Ovary (tissue), 7 donors: ENCODE measurements at regions not wholly inside any gene's neighbourhood (a gene's known extent, or its start where the extent isn't known, plus 50 kb on each side); places are given as distances from the start of the nearest gene placed in this dataset.

Experiments used
- DNase-seq, 5 donors: peaks; one replicate each; pipeline ENCODE4 v3.0.0-alpha.2; 2019 to 2020
- H3K27ac ChIP-seq, 2 donors: fragments of 200-600 bp; one replicate each; pipeline versions ENCODE4 v1.5.1 to v1.8.0; 2019 to 2022
- H3K27me3 ChIP-seq: fragments of 200-600 bp; one replicate; pipeline ENCODE4 v1.8.0; 2022
- H3K36me3 ChIP-seq: fragments of 200-600 bp; sonication (generic); one replicate; pipeline ENCODE4 v1.5.1; 2019
- H3K4me1 ChIP-seq: one replicate; pipeline ENCODE4 v1.8.1; 2013; ENCODE audit warnings: mild to moderate bottlenecking, moderate library complexity; ENCODE audit not compliant: insufficient read depth
- H3K4me3 ChIP-seq: fragments of 200-600 bp; sonication (generic); one replicate; pipeline ENCODE4 v1.5.1; 2017
- H3K9me3 ChIP-seq, 2 donors: fragments of 200-600 bp in 1 of 2; sonication (generic) in 1 of 2; one replicate each; pipeline versions ENCODE4 v1.5.1 to v1.8.1; 2013 to 2019; ENCODE audit warnings: mild to moderate bottlenecking in 1 of 2, moderate library complexity in 1 of 2
- CTCF ChIP-seq, 3 donors: fragments of 450-650 bp in 2 of 3; fragments of 200-600 bp in 1 of 3; IDR thresholded peaks; one replicate each; pipeline versions ENCODE4 v1.5.1 to v1.8.0; 2016 to 2022; ENCODE audit warnings: antibody characterized with exemption in 3 of 3, mild to moderate bottlenecking in 1 of 3
- EP300 ChIP-seq: sonication (generic); formaldehyde crosslinking; IDR thresholded peaks from one replicate; pipeline ENCODE4 v1.6.1; 2017; ENCODE audit warnings: antibody characterized with exemption
- POLR2A ChIP-seq: fragments of 450-650 bp; IDR thresholded peaks from one replicate; pipeline ENCODE4 v1.6.1; 2017; ENCODE audit warnings: antibody characterized with exemption, mild to moderate bottlenecking, moderate library complexity
- WGBS, 3 donors: extraction: QIAGEN DNeasy Blood & Tissue Kit in 1 of 3; methylation state at CpG; one replicate each; pipeline versions ENCODE4 v1.1.5 to v1.1.7; 2013 to 2017; 5-methylcytosine and 5-hydroxymethylcytosine counted together
- intact Hi-C, 4 donors: fragments of 100-400 bp; cut with DNase I; formaldehyde crosslinking; loops; one replicate each; pipeline versions ENCODE4 v1.11.0 to v1.15.1; 2022 to 2023
- donor health status: DM: no; HTN: no; CAD: no; lungs with moderate emphysema.
- donor health status: DM: no; HTN: no; CAD: no.
- donor health status: Bipolar disorder and iron deficiency.
- donor health status: DM: no; HTN: no; CAD: no.
- donor health status: DM: yes; HTN: yes; CAD: no.

DNA sequence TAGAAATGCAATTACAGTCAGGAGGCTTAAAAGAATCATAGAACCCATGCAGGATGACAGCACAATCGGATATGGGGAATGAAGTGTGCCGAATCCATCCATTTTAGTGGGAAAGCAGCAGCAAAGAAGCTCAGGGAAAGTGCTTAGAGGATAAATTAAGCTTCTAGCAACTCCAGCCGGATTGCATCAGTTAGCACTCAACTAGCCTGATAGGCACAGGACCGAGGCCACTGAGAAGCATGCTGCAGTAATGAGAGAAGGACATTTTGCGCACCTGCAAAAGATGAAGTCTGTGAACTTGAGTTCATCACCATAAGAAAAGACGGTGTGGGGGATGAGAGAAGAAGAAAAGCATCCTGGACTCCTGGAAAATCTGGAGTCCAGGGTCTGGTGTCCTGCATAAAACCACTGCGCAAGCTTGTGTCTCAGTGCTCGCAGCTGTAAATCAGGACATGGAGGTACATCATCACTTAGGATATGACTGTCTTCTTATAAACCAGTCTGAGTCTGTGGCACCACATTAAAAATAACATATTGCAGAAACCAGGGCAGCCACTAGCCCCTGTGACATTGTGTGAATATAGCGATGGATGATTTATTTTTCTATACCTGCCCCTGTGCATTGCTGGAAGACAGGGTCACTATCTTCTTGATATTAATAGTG is 665.5 kb upstream of the SOX11 start:
- Histone ChIP-seq H3K9me3 (no peaks in the 10 kb centered on the region), H3K27ac (no peak overlapping the region), H3K27me3 (no peaks in the 10 kb centered on the region), H3K36me3 (no peaks in the 10 kb centered on the region), H3K4me1 (no peaks in the 10 kb centered on the region), H3K4me3 (no peak overlapping the region)
- intact Hi-C loops, result no loop called here
- no peak for DNase-seq
- WGBS, 3 donors, result 56 to 63% (median 62%) methylated on average over 9 of the region's 9 CpGs
- no peak for TF ChIP-seq CTCF (IDR thresholded peaks at IDR 0.05)
- TF ChIP-seq EP300, result no peak
- TF ChIP-seq POLR2A, result no peak

DNA sequence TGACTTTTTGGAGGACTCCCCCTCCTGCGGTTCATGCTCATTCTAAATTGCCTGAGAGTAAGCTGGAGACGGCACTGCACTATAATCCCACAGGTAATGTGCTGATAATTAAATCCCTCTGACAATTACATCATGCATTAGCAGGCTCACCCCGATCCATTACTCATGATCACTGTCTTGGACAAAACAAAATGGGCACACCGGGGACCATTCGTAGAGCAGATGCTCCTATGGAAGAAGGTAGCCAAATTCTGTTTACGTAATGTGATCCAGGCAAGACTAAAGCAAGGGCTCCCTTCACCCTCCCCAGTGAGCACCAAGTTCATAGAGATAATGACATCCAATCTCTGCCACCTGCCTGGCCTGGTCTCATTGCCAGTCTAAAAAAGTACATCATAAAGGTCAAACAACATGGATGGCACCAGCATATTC is 657.1 kb upstream of the SOX11 start:
- H3K27me3 ChIP-seq, result no peaks in the 10 kb centered on the region
- H3K36me3 ChIP-seq, result no peaks in the 10 kb centered on the region
- intact Hi-C loops, result no loop called here
- WGBS, 3 donors, result 85 to 88% (median 87%) methylated on average over 6 of the region's 6 CpGs
- no peaks in the 10 kb centered on the region for H3K4me1 ChIP-seq
- no peak overlapping the region for H3K4me3 ChIP-seq
- no peak overlapping the region for H3K27ac ChIP-seq
- TF ChIP-seq CTCF (IDR thresholded peaks at IDR 0.05), result no peak
- TF ChIP-seq POLR2A, result no peak
- no peak for TF ChIP-seq EP300
- H3K9me3 ChIP-seq, result no peaks in the 10 kb centered on the region
- no peak for DNase-seq

GRCh38 chr2:5036256-5036655 is 655.9 kb upstream of the SOX11 start:
- H3K4me3 ChIP-seq, result no peak overlapping the region
- intact Hi-C loops, result no loop called here
- no peak overlapping the region for H3K27ac ChIP-seq
- H3K27me3 ChIP-seq, result no peaks in the 10 kb centered on the region
- H3K9me3 ChIP-seq, result no peaks in the 10 kb centered on the region
- TF ChIP-seq POLR2A (no peak), CTCF (IDR thresholded peaks at IDR 0.05) (no peak), EP300 (no peak)
- WGBS, 3 donors, result 66 to 71% (median 70%) methylated on average over 4 of the region's 4 CpGs
- no peaks in the 10 kb centered on the region for H3K4me1 ChIP-seq
- DNase-seq, result no peak
- H3K36me3 ChIP-seq, result no peaks in the 10 kb centered on the region

DNA sequence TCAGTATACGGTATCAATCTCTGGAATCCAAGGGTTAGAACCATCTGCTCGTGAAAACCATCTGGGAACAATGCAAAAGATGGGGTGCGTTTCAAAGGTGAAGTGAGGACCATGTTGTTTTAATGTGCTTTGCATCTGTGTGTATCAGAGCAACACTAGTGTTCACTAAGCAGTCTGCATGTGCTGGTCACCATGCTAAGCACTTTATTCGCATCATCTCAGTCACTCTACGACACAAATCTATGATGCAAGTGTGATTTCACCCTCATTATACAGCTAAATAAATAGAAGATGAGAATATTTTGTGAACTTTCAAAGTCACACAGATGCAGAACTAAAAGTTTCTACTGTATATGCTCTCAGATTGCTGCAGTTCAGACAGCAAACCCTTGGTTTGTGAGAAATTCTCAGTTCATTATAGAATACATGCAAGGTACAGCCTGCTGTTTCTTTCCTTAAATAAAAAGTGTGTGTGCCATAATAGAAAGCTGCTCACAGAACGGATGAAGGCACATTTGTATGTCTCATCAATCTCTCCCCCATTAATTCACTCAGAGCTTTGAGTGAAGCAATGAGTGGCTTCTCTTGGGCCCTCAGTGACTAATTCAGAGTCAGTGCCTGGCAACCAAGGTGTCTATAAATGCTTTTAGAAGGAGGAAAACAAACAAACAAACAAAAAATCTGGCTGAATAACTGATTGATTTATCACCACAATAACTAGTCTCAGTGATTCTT is 652.8 kb upstream of the SOX11 start:
- intact Hi-C loops, result no loop called here
- TF ChIP-seq EP300 (no peak), POLR2A (no peak), CTCF (IDR thresholded peaks at IDR 0.05) (no peak)
- Histone ChIP-seq H3K27me3 (no peaks in the 10 kb centered on the region), H3K4me3 (no peak overlapping the region), H3K9me3 (no peaks in the 10 kb centered on the region), H3K36me3 (no peaks in the 10 kb centered on the region), H3K4me1 (no peaks in the 10 kb centered on the region), H3K27ac (no peak overlapping the region)
- 79 to 89% (median 82%) methylated on average over 6 of the region's 6 CpGs for WGBS, 3 donors
- DNase-seq, result no peak
